Activated CD4-positive, alpha-beta T cell treated with anti-CD3 and anti-CD28 coated beads, Interleukin-2, amount 10 ng/mL, durations not matched to agents 7 days and 5 days (primary cell): ENCODE measurements at regions not wholly inside any gene's neighbourhood (a gene's known extent, or its start where the extent isn't known, plus 50 kb on each side); places are given as distances from the start of the nearest gene placed in this dataset.
"Not testable (repeated sequence)": the region's sequence is repeated elsewhere in the genome, so short reads cannot be mapped to it uniquely, and the experiment has no call there.

Experiments
- CTCF ChIA-PET: fragments of 350-600 bp; sonication (Branson Sonifier 250); formaldehyde crosslinking; loops from one replicate; lab custom pipeline; 2021; ENCODE audit warnings: antibody characterized with exemption; lab: Charles Lee
- POLR2A ChIA-PET: fragments of 350-600 bp; sonication (Branson Sonifier 250); formaldehyde crosslinking; loops from one replicate; lab custom pipeline; 2021; ENCODE audit warnings: antibody characterized with exemption; lab: Charles Lee
- DNase-seq: peaks from one replicate; pipeline ENCODE4 v3.0.0-alpha.2; 2020
- H3K27ac Mint-ChIP-seq: one replicate; pipeline ENCODE4 v1.8.0; 2021; ENCODE audit warnings: mild to moderate bottlenecking, moderate library complexity, mixed read lengths
- H3K27me3 Mint-ChIP-seq: one replicate; pipeline ENCODE4 v1.8.0; 2021; ENCODE audit warnings: mixed read lengths
- H3K36me3 Mint-ChIP-seq: one replicate; pipeline ENCODE4 v1.8.0; 2021; ENCODE audit warnings: low read depth, mixed read lengths
- H3K4me1 Mint-ChIP-seq: one replicate; pipeline ENCODE4 v1.8.0; 2021; ENCODE audit warnings: mixed read lengths
- H3K4me3 Mint-ChIP-seq: one replicate; pipeline ENCODE4 v1.8.0; 2021; ENCODE audit warnings: mild to moderate bottlenecking, moderate library complexity, mixed read lengths
- H3K9me3 Mint-ChIP-seq: one replicate; pipeline ENCODE4 v1.8.0; 2021; ENCODE audit warnings: mixed read lengths

- ChIA-PET POLR2A (no interaction called here), CTCF (no interaction called here)
- no peaks in the 10 kb centered on the region for H3K36me3 Mint-ChIP-seq
- no peak for DNase-seq
- H3K4me1 Mint-ChIP-seq: no peaks in the 10 kb centered on the region
- no peaks in the 10 kb centered on the region for H3K27me3 Mint-ChIP-seq
- H3K9me3 Mint-ChIP-seq: no peaks in the 10 kb centered on the region
- H3K4me3 Mint-ChIP-seq: no peak overlapping the region
- no peak overlapping the region for H3K27ac Mint-ChIP-seq
Observed at GRCh38 chr2:107543793-107544192, 282.9 kb upstream of the RGPD4 start.

GRCh38 chr2:107545066-107545465, 281.6 kb upstream of the RGPD4 start:
- H3K36me3 Mint-ChIP-seq: no peaks in the 10 kb centered on the region
- H3K9me3 Mint-ChIP-seq: no peaks in the 10 kb centered on the region
- no peaks in the 10 kb centered on the region for H3K27me3 Mint-ChIP-seq
- no peak overlapping the region for H3K4me3 Mint-ChIP-seq
- H3K27ac Mint-ChIP-seq: no peak overlapping the region
- H3K4me1 Mint-ChIP-seq: no peaks in the 10 kb centered on the region
- DNase-seq: no peak
- ChIA-PET CTCF (no interaction called here), POLR2A (no interaction called here)

- ChIA-PET POLR2A (no interaction called here), CTCF (interaction anchor here (0.5 kb wide), 1 partner anchor 268 kb away, joined by 3 read pairs; no protein-coding TSS in a partner anchor)
- no peak for DNase-seq
- Mint-ChIP-seq H3K36me3 (no peaks in the 10 kb centered on the region), H3K4me3 (no peak overlapping the region), H3K9me3 (no peaks in the 10 kb centered on the region), H3K27ac (no peak overlapping the region), H3K27me3 (no peaks in the 10 kb centered on the region), H3K4me1 (no peaks in the 10 kb centered on the region)
Observed at GRCh38 chr2:107545851-107546250, 280.8 kb upstream of the RGPD4 start.

GRCh38 chr2:107548216-107548615, 278.5 kb upstream of the RGPD4 start:
- Mint-ChIP-seq H3K9me3 (peaks cover 5% of the 10 kb centered on the region), H3K36me3 (no peaks in the 10 kb centered on the region), H3K4me3 (no peak overlapping the region), H3K4me1 (no peaks in the 10 kb centered on the region), H3K27ac (no peak overlapping the region), H3K27me3 (no peaks in the 10 kb centered on the region)
- ChIA-PET CTCF (no interaction called here), POLR2A (no interaction called here)
- no peak for DNase-seq

GRCh38 chr2:107553046-107553445, 273.6 kb upstream of the RGPD4 start:
- Mint-ChIP-seq H3K36me3 (no peaks in the 10 kb centered on the region), H3K27ac (no peak overlapping the region), H3K9me3 (peaks cover 18% of the 10 kb centered on the region), H3K27me3 (no peaks in the 10 kb centered on the region), H3K4me3 (no peak overlapping the region), H3K4me1 (no peaks in the 10 kb centered on the region)
- CTCF ChIA-PET: no interaction called here
- POLR2A ChIA-PET: no interaction called here
- DNase-seq: no peak

- no peaks in the 10 kb centered on the region for H3K27me3 Mint-ChIP-seq
- no peaks in the 10 kb centered on the region for H3K36me3 Mint-ChIP-seq
- H3K4me1 Mint-ChIP-seq: no peaks in the 10 kb centered on the region
- no peak overlapping the region for H3K27ac Mint-ChIP-seq
- no peak overlapping the region for H3K4me3 Mint-ChIP-seq
- H3K9me3 Mint-ChIP-seq: peaks cover 19% of the 10 kb centered on the region
- POLR2A ChIA-PET: no interaction called here
- CTCF ChIA-PET: no interaction called here
- no peak for DNase-seq
Observed at GRCh38 chr2:107553539-107553938, 273.2 kb upstream of the RGPD4 start.

- ChIA-PET POLR2A (no interaction called here), CTCF (no interaction called here)
- Mint-ChIP-seq H3K27me3 (no peaks in the 10 kb centered on the region), H3K4me1 (no peaks in the 10 kb centered on the region), H3K4me3 (no peak overlapping the region), H3K36me3 (no peaks in the 10 kb centered on the region), H3K9me3 (peaks cover 19% of the 10 kb centered on the region), H3K27ac (no peak overlapping the region)
- DNase-seq: no peak
Observed at GRCh38 chr2:107556038-107556627, 270.6 kb upstream of the RGPD4 start.

GRCh38 chr2:107558295-107558694, 268.4 kb upstream of the RGPD4 start:
- no peaks in the 10 kb centered on the region for H3K27me3 Mint-ChIP-seq
- no peak overlapping the region for H3K4me3 Mint-ChIP-seq
- no peak for DNase-seq
- H3K27ac Mint-ChIP-seq: no peak overlapping the region
- ChIA-PET POLR2A (no interaction called here), CTCF (no interaction called here)
- peaks cover 14% of the 10 kb centered on the region for H3K9me3 Mint-ChIP-seq
- no peaks in the 10 kb centered on the region for H3K36me3 Mint-ChIP-seq
- no peaks in the 10 kb centered on the region for H3K4me1 Mint-ChIP-seq

GRCh38 chr2:107569496-107569895, 257.2 kb upstream of the RGPD4 start:
- no peaks in the 10 kb centered on the region for H3K27me3 Mint-ChIP-seq
- no peaks in the 10 kb centered on the region for H3K9me3 Mint-ChIP-seq
- no peaks in the 10 kb centered on the region for H3K4me1 Mint-ChIP-seq
- POLR2A ChIA-PET: no interaction called here
- H3K27ac Mint-ChIP-seq: no peak overlapping the region
- CTCF ChIA-PET: no interaction called here
- no peak for DNase-seq
- no peaks in the 10 kb centered on the region for H3K36me3 Mint-ChIP-seq
- H3K4me3 Mint-ChIP-seq: no peak overlapping the region

- H3K9me3 Mint-ChIP-seq: no peaks in the 10 kb centered on the region
- POLR2A ChIA-PET: no interaction called here
- DNase-seq: no peak
- H3K27me3 Mint-ChIP-seq: no peaks in the 10 kb centered on the region
- H3K36me3 Mint-ChIP-seq: no peaks in the 10 kb centered on the region
- CTCF ChIA-PET: no interaction called here
- no peak overlapping the region for H3K4me3 Mint-ChIP-seq
- no peak overlapping the region for H3K27ac Mint-ChIP-seq
- H3K4me1 Mint-ChIP-seq: no peaks in the 10 kb centered on the region
Observed at GRCh38 chr2:107570876-107571275, 255.8 kb upstream of the RGPD4 start.

- CTCF ChIA-PET, POLR2A ChIA-PET, DNase-seq: not testable (repeated sequence)
Observed at GRCh38 chr2:107572890-107573289, 253.8 kb upstream of the RGPD4 start.

GRCh38 chr2:107576991-107577390, 249.7 kb upstream of the RGPD4 start:
- CTCF ChIA-PET: no interaction called here
- DNase-seq: no peak
- Mint-ChIP-seq H3K9me3 (no peaks in the 10 kb centered on the region), H3K4me1 (no peaks in the 10 kb centered on the region), H3K4me3 (no peak overlapping the region), H3K27me3 (no peaks in the 10 kb centered on the region), H3K27ac (no peak overlapping the region), H3K36me3 (no peaks in the 10 kb centered on the region)
- POLR2A ChIA-PET: no interaction called here

More at GRCh38 chr2:107572890-107573289, 253.8 kb upstream of the RGPD4 start:
- H3K9me3 Mint-ChIP-seq, H3K27ac Mint-ChIP-seq, H3K27me3 Mint-ChIP-seq, H3K4me1 Mint-ChIP-seq, H3K36me3 Mint-ChIP-seq, H3K4me3 Mint-ChIP-seq: not testable (repeated sequence)

- no peaks in the 10 kb centered on the region for H3K36me3 Mint-ChIP-seq
- POLR2A ChIA-PET: no interaction called here
- no peaks in the 10 kb centered on the region for H3K9me3 Mint-ChIP-seq
- CTCF ChIA-PET: no interaction called here
- H3K27ac Mint-ChIP-seq: no peak overlapping the region
- H3K4me1 Mint-ChIP-seq: no peaks in the 10 kb centered on the region
- no peak overlapping the region for H3K4me3 Mint-ChIP-seq
- H3K27me3 Mint-ChIP-seq: no peaks in the 10 kb centered on the region
- DNase-seq: no peak
Observed at GRCh38 chr2:107582487-107582886, 244.2 kb upstream of the RGPD4 start.

- DNase-seq: no peak
- no peak overlapping the region for H3K27ac Mint-ChIP-seq
- no peak overlapping the region for H3K4me3 Mint-ChIP-seq
- no peaks in the 10 kb centered on the region for H3K9me3 Mint-ChIP-seq
- no peaks in the 10 kb centered on the region for H3K36me3 Mint-ChIP-seq
- ChIA-PET POLR2A (no interaction called here), CTCF (no interaction called here)
- H3K27me3 Mint-ChIP-seq: no peaks in the 10 kb centered on the region
- H3K4me1 Mint-ChIP-seq: no peaks in the 10 kb centered on the region
Observed at GRCh38 chr2:107584577-107584976, 242.1 kb upstream of the RGPD4 start.
